DOHH2 (cell line): ENCODE measurements at regions not wholly inside any gene's neighbourhood (a gene's known extent, or its start where the extent isn't known, plus 50 kb on each side); places are given as distances from the start of the nearest gene placed in this dataset.

Experiments used
- EZH2phosphoT487 ChIP-seq: fragments of 200-600 bp; sonication (generic); IDR thresholded peaks from 2 replicates; pipeline ENCODE4 v1.6.1; 2017; ENCODE audit warnings: borderline replicate concordance, mild to moderate bottlenecking, antibody characterized with exemption, low read length, moderate library complexity, mixed read lengths
- TF ChIP-seq, protein P1 (sequence below): fragments of 200-600 bp; sonication (generic); IDR thresholded peaks from one replicate; pipeline ENCODE4 v1.5.1; 2014; ENCODE audit warnings: antibody characterized with exemption, mild to moderate bottlenecking, low read depth, low read length; ENCODE audit not compliant: poor library complexity, severe bottlenecking

DNA sequence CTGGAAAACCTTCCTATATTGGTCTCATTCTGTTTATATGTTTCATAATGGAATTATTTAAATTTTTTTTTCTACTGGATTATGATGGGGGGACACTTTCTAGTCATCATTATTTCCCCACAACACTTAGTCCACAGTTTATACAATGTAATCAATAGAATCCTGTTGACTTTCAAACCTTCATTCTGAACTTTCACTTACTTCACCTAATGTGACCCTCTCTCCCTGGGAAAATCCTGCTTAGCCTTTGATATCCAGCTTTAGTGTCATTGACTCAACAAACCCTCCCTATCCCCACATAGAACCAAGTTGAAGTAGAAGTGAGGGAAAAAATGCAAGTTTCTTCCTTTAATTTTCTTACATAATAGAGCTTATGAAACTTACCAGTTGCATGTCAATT lies 666.0 kb downstream of the MECOM start:
- TF ChIP-seq, protein P1, sequence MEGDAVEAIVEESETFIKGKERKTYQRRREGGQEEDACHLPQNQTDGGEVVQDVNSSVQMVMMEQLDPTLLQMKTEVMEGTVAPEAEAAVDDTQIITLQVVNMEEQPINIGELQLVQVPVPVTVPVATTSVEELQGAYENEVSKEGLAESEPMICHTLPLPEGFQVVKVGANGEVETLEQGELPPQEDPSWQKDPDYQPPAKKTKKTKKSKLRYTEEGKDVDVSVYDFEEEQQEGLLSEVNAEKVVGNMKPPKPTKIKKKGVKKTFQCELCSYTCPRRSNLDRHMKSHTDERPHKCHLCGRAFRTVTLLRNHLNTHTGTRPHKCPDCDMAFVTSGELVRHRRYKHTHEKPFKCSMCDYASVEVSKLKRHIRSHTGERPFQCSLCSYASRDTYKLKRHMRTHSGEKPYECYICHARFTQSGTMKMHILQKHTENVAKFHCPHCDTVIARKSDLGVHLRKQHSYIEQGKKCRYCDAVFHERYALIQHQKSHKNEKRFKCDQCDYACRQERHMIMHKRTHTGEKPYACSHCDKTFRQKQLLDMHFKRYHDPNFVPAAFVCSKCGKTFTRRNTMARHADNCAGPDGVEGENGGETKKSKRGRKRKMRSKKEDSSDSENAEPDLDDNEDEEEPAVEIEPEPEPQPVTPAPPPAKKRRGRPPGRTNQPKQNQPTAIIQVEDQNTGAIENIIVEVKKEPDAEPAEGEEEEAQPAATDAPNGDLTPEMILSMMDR: no peak
- TF ChIP-seq EZH2phosphoT487: no peak
